Esophagus muscularis mucosa (tissue), 4 donors: ENCODE measurements at regions not wholly inside any gene's neighbourhood (a gene's known extent, or its start where the extent isn't known, plus 50 kb on each side); places are given as distances from the start of the nearest gene placed in this dataset.

Source experiments
- DNase-seq: peaks from one replicate; pipeline ENCODE4 v3.0.0-alpha.2; 2017; ENCODE audit errors: extremely low spot score
- H3K27ac ChIP-seq, 4 donors: fragments of 200-600 bp; sonication (generic); replicated peaks in 1 of 4; 1 replicate in 3 of 4; 2 replicates in 1 of 4; pipeline ENCODE4 v1.5.1; 2016 to 2019; ENCODE audit warnings: mild to moderate bottlenecking in 1 of 4
- H3K27me3 ChIP-seq, 4 donors: fragments of 200-600 bp; sonication (generic); one replicate each; pipeline versions ENCODE4 v1.5.1 to v1.6.0; 2016 to 2019
- H3K36me3 ChIP-seq, 4 donors: fragments of 200-600 bp; sonication (generic); one replicate each; pipeline ENCODE4 v1.5.1; 2016 to 2019
- H3K4me1 ChIP-seq, 4 donors: fragments of 200-600 bp; sonication (generic); one replicate each; pipeline ENCODE4 v1.5.1; 2016 to 2019
- H3K4me3 ChIP-seq, 4 donors: fragments of 200-600 bp; sonication (generic); 1 replicate in 2 of 4; 2 replicates in 2 of 4; pipeline ENCODE4 v1.5.1; 2016 to 2019; ENCODE audit warnings: mild to moderate bottlenecking in 4 of 4, moderate library complexity in 1 of 4
- H3K9me3 ChIP-seq, 4 donors: fragments of 200-600 bp; sonication (generic); 1 replicate in 3 of 4; 2 replicates in 1 of 4; pipeline ENCODE4 v1.5.1; 2016 to 2019
- EP300 ChIP-seq: sonication (generic); formaldehyde crosslinking; IDR thresholded peaks from one replicate; pipeline ENCODE4 v1.6.1; 2017; ENCODE audit warnings: antibody characterized with exemption
- POLR2A ChIP-seq: fragments of 450-650 bp; IDR thresholded peaks from one replicate; pipeline ENCODE4 v1.6.1; 2017; ENCODE audit warnings: antibody characterized with exemption, moderate library complexity, mild to moderate bottlenecking, low read depth
- POLR2AphosphoS5 ChIP-seq, 2 donors: sonication (generic); formaldehyde crosslinking; IDR thresholded peaks; one replicate each; pipeline ENCODE4 v1.6.1; 2017; ENCODE audit warnings: antibody characterized with exemption in 2 of 2
- WGBS: methylation state at CpG from one replicate; pipeline ENCODE4 v1.1.5; 2018; 5-methylcytosine and 5-hydroxymethylcytosine counted together
- intact Hi-C: fragments of 100-400 bp; cut with DNase I; formaldehyde crosslinking; loops from one replicate; pipeline ENCODE4 v1.15.1; 2023
- TF ChIP-seq, protein P1 (sequence below), 3 experiments: fragments of 200-600 bp in 2 of 3; fragments of 450-650 bp in 1 of 3; sonication (generic) in 2 of 3; IDR thresholded peaks; one replicate each; pipeline ENCODE4 v1.5.1; 2017 to 2019; ENCODE audit warnings: antibody characterized with exemption in 3 of 3, mild to moderate bottlenecking in 2 of 3, moderate library complexity in 1 of 3

DNA sequence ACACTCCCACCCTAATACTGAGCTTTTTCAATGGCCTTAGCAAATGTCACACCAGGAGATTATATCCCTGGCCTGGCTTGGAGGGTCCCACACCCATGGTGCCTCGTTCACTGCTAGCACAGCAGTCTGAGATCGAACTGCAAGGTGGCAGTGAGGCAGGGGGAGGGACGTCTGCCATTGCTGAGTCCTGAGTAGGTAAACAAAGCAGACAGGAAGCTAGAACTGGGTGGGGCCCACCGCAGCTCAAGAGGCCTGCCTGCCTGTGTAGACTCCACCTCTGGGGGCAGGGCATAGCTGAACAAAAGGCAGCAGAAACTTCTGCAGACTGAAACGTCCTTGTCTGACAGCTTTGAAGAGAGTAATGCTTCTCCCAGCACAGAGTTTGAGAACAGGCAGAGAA is 338.9 kb upstream of the MBL2 start:
- intact Hi-C loops: no loop called here
- WGBS: 70% methylated on average over 5 of the region's 5 CpGs

DNA sequence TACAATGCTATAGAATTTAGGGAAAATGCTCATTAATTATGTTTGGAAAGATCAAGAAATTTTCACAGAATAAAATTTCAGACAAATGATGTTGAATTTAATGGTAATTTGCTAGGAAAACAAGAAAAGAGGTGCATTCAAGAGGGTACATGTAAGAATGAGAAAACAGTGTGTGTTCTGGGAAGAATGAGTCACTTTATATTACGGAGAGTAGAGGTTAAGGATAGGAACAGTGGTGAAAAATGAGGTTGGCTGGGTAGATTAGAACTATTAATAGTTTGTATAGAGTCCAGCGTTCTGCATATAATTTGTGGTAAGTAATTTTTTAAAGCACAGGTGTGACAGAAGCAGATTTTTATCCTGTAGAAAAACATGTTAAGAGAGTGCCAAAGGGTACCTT is 336.7 kb upstream of the MBL2 start:
- H3K4me1 ChIP-seq: no peaks in the 10 kb centered on the region
- WGBS: 57% methylated on average over 2 of the region's 2 CpGs
- H3K27me3 ChIP-seq: no peaks in the 10 kb centered on the region
- no peaks in the 10 kb centered on the region for H3K36me3 ChIP-seq
- TF ChIP-seq POLR2AphosphoS5 (IDR thresholded peaks at IDR 0.05) (no peak), POLR2A (no peak), EP300 (no peak)
- TF ChIP-seq, protein P1, sequence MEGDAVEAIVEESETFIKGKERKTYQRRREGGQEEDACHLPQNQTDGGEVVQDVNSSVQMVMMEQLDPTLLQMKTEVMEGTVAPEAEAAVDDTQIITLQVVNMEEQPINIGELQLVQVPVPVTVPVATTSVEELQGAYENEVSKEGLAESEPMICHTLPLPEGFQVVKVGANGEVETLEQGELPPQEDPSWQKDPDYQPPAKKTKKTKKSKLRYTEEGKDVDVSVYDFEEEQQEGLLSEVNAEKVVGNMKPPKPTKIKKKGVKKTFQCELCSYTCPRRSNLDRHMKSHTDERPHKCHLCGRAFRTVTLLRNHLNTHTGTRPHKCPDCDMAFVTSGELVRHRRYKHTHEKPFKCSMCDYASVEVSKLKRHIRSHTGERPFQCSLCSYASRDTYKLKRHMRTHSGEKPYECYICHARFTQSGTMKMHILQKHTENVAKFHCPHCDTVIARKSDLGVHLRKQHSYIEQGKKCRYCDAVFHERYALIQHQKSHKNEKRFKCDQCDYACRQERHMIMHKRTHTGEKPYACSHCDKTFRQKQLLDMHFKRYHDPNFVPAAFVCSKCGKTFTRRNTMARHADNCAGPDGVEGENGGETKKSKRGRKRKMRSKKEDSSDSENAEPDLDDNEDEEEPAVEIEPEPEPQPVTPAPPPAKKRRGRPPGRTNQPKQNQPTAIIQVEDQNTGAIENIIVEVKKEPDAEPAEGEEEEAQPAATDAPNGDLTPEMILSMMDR (IDR thresholded peaks at IDR 0.05): no peak
- no peak for DNase-seq
- H3K4me3 ChIP-seq: no peak overlapping the region
- no peak overlapping the region for H3K27ac ChIP-seq
- intact Hi-C loops: no loop called here
- H3K9me3 ChIP-seq: no peaks in the 10 kb centered on the region

More for the DNA sequence above, 338.9 kb upstream of the MBL2 start:
- TF ChIP-seq POLR2AphosphoS5 (IDR thresholded peaks at IDR 0.05) (no peak), POLR2A (no peak), EP300 (no peak)
- TF ChIP-seq, protein P1 (IDR thresholded peaks at IDR 0.05): no peak
- H3K9me3 ChIP-seq: peaks cover 0 to 10% (median 0%) of the 10 kb centered on the region in 4 donors
- H3K36me3 ChIP-seq: no peaks in the 10 kb centered on the region
- no peak for DNase-seq
- H3K4me3 ChIP-seq: no peak overlapping the region
- no peaks in the 10 kb centered on the region for H3K27me3 ChIP-seq
- no peaks in the 10 kb centered on the region for H3K4me1 ChIP-seq
- no peak overlapping the region for H3K27ac ChIP-seq

DNA sequence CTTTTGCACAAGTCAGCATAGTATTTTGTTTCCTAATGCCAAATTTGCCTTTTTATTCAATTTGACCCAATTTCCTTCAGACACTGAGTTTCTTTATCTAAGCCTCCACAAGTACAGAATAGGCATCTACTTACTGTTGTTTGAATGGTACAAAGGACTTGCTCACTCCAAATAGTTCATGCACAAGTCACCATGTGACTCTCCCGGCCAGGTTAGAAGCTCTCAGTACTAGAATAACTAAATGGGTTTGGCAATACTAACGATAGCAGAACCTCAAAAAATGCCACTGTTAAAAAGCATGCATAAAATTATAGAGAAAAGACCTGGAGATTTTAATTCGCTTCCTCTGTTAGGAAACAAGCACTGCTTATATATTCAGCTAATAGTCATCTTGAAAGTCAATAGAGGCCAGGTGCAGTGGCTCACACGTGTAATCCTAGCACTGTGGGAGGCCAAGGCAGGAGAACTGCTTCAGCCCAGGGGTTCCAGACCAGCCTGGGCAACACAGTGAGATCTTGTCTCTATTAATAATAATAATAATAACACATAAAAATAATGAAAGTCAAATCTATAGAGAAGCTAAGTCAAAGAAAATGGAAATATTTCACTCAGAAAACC is 335.8 kb upstream of the MBL2 start:
- H3K4me1 ChIP-seq: no peaks in the 10 kb centered on the region
- no peak overlapping the region for H3K4me3 ChIP-seq
- no peak overlapping the region for H3K27ac ChIP-seq
- H3K27me3 ChIP-seq: no peaks in the 10 kb centered on the region
- no peak for DNase-seq
- intact Hi-C loops: no loop called here
- H3K9me3 ChIP-seq: no peaks in the 10 kb centered on the region
- no peaks in the 10 kb centered on the region for H3K36me3 ChIP-seq
- WGBS: 83% methylated on average over 4 of the region's 4 CpGs
- no peak for TF ChIP-seq POLR2A
- TF ChIP-seq, protein P1 (IDR thresholded peaks at IDR 0.05): no peak
- TF ChIP-seq POLR2AphosphoS5 (IDR thresholded peaks at IDR 0.05): no peak

DNA sequence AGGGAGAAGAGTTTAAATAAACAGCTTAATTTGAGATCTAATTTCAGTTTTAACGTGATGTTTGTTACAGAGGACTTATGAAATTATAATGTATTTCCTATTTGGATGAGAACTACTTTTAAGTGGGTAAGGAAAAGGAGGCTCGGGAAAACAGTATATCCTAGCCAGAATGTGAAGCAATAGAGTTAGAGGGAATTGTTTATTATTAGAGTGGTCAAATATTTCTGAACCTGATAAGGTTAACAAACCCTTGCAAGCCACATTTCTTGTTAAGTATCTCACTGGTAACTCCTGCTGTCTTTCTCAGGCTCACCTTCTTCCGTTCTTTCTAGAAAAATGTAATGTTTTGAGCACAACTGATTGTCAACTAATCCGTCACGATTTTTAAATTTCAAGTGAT is 335.1 kb upstream of the MBL2 start:
- H3K27me3 ChIP-seq: no peaks in the 10 kb centered on the region
- H3K4me3 ChIP-seq: no peak overlapping the region
- intact Hi-C loops: no loop called here
- WGBS: 64% methylated on average over 5 of the region's 5 CpGs
- no peaks in the 10 kb centered on the region for H3K36me3 ChIP-seq
- H3K4me1 ChIP-seq: no peaks in the 10 kb centered on the region
- TF ChIP-seq POLR2A (no peak), EP300 (no peak), POLR2AphosphoS5 (IDR thresholded peaks at IDR 0.05) (no peak)
- TF ChIP-seq, protein P1 (IDR thresholded peaks at IDR 0.05): no peak
- H3K27ac ChIP-seq: no peak overlapping the region
- H3K9me3 ChIP-seq: no peaks in the 10 kb centered on the region
- no peak for DNase-seq

DNA sequence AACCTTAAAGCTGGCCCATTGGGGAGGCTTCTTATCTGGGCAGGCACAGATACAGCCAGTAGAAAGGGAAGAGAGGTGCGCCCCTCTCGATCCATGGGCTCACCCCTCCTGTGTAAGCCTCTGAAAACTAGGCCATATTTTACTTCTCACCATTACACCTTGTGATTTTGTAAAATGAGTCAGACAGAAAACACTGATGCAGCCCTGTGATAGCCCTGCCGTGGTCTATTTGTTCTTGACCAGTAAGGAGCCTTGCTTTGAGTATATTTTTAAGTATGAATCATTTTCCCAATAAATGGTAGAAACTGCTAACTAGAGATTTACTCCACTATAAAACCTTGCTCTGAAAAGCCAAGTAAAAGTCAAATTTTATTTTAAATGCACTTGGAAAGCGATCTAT is 329.8 kb upstream of the MBL2 start:
- 87% methylated on average over 4 of the region's 4 CpGs for WGBS

More for the DNA sequence above, 329.8 kb upstream of the MBL2 start:
- H3K9me3 ChIP-seq: no peaks in the 10 kb centered on the region
- intact Hi-C loops: no loop called here
- H3K36me3 ChIP-seq: no peaks in the 10 kb centered on the region
- no peak overlapping the region for H3K4me3 ChIP-seq
- no peak overlapping the region for H3K27ac ChIP-seq
- no peak for DNase-seq
- no peaks in the 10 kb centered on the region for H3K27me3 ChIP-seq
- no peak for TF ChIP-seq POLR2A
- TF ChIP-seq EP300: no peak
- TF ChIP-seq, protein P1 (IDR thresholded peaks at IDR 0.05): no peak
- no peak for TF ChIP-seq POLR2AphosphoS5 (IDR thresholded peaks at IDR 0.05)
- no peaks in the 10 kb centered on the region for H3K4me1 ChIP-seq
